HL-60 (cell line): ENCODE measurements at regions not wholly inside any gene's neighbourhood (a gene's known extent, or its start where the extent isn't known, plus 50 kb on each side); places are given as distances from the start of the nearest gene placed in this dataset.

Experiments used
- DNase-seq, 2 experiments: peaks; one replicate each; pipeline ENCODE4 v3.0.0-alpha.2; 2010 to 2020; ENCODE audit warnings: low read depth in 1 of 2, low spot score in 1 of 2
- H3K27ac ChIP-seq: fragments of 250-450 bp; sonication (Bioruptor Pico); replicated peaks from 2 replicates; pipeline ENCODE4 v1.5.1; 2020; ENCODE audit warnings: mild to moderate bottlenecking, moderate library complexity
- H3K27me3 ChIP-seq: fragments of 250-450 bp; sonication (Bioruptor Pico); 2 replicates; pipeline ENCODE4 v1.5.1; 2021; ENCODE audit warnings: mild to moderate bottlenecking, moderate library complexity; ENCODE audit not compliant: insufficient read depth, poor library complexity, severe bottlenecking
- H3K4me3 ChIP-seq: replicated peaks from 2 replicates; pipeline ENCODE4 v1.5.1; 2011; ENCODE audit warnings: mild to moderate bottlenecking, control low read depth, low read length; ENCODE audit not compliant: insufficient read depth
- CTCF ChIP-seq: IDR thresholded peaks from one replicate; pipeline ENCODE4 v1.5.1; 2011; ENCODE audit warnings: low read length, control low read depth, inconsistent platforms; ENCODE audit not compliant: insufficient read depth
- GABPA ChIP-seq: IDR thresholded peaks from 2 replicates; pipeline ENCODE4 v1.6.1; 2012; ENCODE audit warnings: low read depth
- POLR2AphosphoS5 ChIP-seq: IDR thresholded peaks from 2 replicates; pipeline ENCODE4 v1.6.1; 2012; ENCODE audit warnings: low read depth
- REST ChIP-seq: IDR thresholded peaks from 2 replicates; pipeline ENCODE4 v1.6.1; 2012; ENCODE audit warnings: low read depth; ENCODE audit not compliant: insufficient replicate concordance
- SPI1 ChIP-seq: IDR thresholded peaks from 2 replicates; pipeline ENCODE4 v1.6.1; 2012; ENCODE audit warnings: low read depth, mild to moderate bottlenecking, borderline replicate concordance

GRCh38 chr16:85338989-85339685 is 226.9 kb upstream of the CIBAR2 start:
- H3K4me3 ChIP-seq = no peak overlapping the region
- peaks cover 24% of the 10 kb centered on the region for H3K27me3 ChIP-seq
- no peak overlapping the region for H3K27ac ChIP-seq
- DNase-seq = no peak
- TF ChIP-seq POLR2AphosphoS5 (no peak), GABPA (no peak), REST (no peak), SPI1 (no peak), CTCF (no peak)

GRCh38 chr16:85341972-85342695 is 229.9 kb upstream of the CIBAR2 start:
- Histone ChIP-seq H3K27ac (no peak overlapping the region), H3K27me3 (peaks cover 9% of the 10 kb centered on the region), H3K4me3 (no peak overlapping the region)
- TF ChIP-seq CTCF (no peak), GABPA (no peak), POLR2AphosphoS5 (no peak), SPI1 (no peak), REST (no peak)
- DNase-seq = no peak

GRCh38 chr16:85344502-85345128 is 232.3 kb upstream of the CIBAR2 start:
- no peak for TF ChIP-seq GABPA
- TF ChIP-seq POLR2AphosphoS5 = no peak
- TF ChIP-seq REST = no peak
- no peak for TF ChIP-seq CTCF
- no peak for TF ChIP-seq SPI1
- Histone ChIP-seq H3K4me3 (no peak overlapping the region), H3K27me3 (peaks cover 9% of the 10 kb centered on the region), H3K27ac (no peak overlapping the region)
- no peak for DNase-seq
